Dermis blood vessel endothelial cell (primary cell): ENCODE measurements at regions not wholly inside any gene's neighbourhood (a gene's known extent, or its start where the extent isn't known, plus 50 kb on each side); places are given as distances from the start of the nearest gene placed in this dataset.

Experiments
- DNase-seq: peaks from one replicate; pipeline ENCODE4 v3.0.0; 2010

GRCh38 chr3:102529452-102529851, 94.6 kb downstream of the ZPLD1 start:
- DNase-seq = peak; percentile 11

- DNase-seq = no peak
These were observed 95.8 kb downstream of the ZPLD1 start for GRCh38 chr3:102530415-102531181.

DNA sequence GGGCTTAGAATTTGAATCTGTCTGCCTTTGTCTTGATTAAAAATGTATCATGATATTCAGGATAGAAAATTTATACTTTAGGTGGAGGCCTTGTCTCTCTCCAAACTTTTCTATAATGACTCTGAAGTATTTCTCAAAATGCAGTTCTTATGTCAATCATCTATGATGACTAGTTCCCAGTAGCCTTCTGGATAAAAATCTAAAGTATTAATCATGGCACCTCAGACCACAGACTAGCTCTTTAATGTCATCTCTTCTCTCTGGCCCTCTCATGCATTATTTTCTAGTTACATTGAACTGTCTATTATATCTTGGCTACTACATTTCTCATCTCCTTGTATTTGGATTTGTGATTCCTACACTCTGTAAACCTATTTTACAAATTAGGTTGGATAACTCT, 96.9 kb downstream of the ZPLD1 start:
- DNase-seq = no peak

GRCh38 chr3:102532901-102533300, 98.1 kb downstream of the ZPLD1 start:
- no peak for DNase-seq

DNA sequence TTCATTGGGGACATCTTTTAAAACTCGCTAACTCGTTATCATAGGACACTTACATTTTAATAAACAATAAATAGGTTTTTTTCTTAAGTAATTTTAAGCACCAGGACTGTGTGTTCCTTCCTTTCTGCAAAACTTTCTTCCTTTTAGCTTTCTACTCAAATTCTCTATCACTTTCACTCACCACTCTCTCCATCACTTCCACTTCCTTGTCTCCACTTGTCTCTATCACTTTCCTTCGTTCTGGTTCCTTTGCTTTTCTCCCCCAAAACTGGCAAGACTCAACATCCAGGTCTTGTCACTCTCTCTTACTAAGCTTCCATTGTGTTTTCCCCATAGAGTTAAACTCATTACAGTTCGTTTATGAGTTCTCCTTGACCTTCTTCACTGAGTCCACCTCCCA, 99.0 kb downstream of the ZPLD1 start:
- no peak for DNase-seq

DNA sequence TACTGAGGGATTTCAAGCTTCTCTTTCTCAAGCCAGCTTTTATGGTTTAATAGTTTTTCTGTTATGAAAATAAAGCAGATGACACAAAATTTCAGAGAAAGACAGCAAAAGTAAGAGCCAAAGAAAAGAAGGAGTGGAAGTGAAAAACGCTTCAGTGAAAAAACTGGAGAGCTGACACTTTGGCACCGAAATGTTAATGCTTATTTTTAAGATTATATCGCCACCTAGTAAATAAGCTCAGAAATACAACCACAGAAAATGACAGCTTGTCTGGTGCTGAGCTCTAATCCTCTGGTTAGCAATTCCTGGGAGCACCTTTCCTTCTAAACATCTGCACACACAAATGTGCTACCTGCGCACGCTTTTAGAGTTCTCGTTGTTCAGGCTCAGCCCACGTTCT, 101.6 kb downstream of the ZPLD1 start:
- DNase-seq = peak; percentile 48

DNA sequence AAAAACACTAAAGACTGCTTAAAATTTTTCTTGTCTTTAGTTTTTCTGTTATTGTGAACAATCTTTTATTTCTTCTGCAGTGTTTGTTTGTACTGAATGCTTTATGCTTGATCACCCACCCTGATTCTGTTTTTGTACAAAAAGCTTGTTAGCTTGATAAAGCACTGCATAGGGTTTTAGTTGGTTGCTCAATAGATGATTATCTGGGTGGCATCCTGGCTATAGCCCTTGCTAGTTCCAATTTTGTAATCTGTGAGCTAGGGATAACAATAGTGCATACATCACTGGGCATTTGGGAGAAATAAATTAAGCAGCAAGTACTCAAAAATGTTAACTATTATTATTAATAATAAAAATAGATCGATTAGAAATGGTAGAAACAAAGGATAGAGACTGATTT, 102.3 kb downstream of the ZPLD1 start:
- no peak for DNase-seq

GRCh38 chr3:102544741-102545140, 109.9 kb downstream of the ZPLD1 start:
- no peak for DNase-seq

- no peak for DNase-seq
These were observed 110.5 kb downstream of the ZPLD1 start for GRCh38 chr3:102545276-102545675.

DNA sequence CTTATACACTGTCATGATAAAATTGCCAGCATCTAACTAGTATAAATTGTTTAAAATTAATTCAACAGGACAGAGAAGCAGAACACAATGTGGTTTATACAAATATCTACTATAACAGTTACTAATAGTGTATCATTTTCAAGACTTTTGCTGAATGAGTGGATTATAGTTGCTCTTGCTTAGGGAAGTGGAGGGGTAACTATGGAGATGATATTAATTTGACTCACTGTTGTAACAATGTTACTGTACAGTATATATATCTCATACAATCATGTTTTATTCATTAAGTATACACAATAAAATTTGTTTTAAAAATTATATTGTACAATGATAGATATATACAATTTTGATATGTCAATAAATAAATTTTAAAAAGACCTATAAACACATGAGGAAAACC, 119.1 kb downstream of the ZPLD1 start:
- no peak for DNase-seq

- no peak for DNase-seq
These were observed 135.7 kb downstream of the ZPLD1 start for GRCh38 chr3:102570511-102570910.

- DNase-seq = no peak
These were observed 136.2 kb downstream of the ZPLD1 start for GRCh38 chr3:102571006-102571405.

GRCh38 chr3:102571720-102572384, 137.0 kb downstream of the ZPLD1 start:
- no peak for DNase-seq

- no peak for DNase-seq
These were observed 138.7 kb downstream of the ZPLD1 start for GRCh38 chr3:102573483-102574028.

DNA sequence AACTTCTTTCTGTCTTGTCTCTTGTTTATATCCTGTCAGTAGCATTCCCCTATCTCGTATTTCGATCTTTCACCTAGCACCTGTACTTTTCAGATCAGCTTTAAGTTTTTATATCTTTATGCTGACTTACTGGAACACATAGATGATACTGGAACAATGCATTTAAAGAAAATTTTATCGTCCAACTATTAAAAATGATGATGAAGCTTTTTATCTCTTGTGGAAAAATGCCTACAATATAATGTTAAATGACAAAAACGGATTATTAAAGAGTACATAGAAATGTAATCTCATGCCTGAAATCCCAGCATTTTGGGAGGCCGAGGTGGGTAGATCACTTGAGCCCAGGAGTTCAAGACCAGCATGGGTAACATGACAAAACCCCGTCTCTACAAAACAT, 139.5 kb downstream of the ZPLD1 start:
- no peak for DNase-seq

DNA sequence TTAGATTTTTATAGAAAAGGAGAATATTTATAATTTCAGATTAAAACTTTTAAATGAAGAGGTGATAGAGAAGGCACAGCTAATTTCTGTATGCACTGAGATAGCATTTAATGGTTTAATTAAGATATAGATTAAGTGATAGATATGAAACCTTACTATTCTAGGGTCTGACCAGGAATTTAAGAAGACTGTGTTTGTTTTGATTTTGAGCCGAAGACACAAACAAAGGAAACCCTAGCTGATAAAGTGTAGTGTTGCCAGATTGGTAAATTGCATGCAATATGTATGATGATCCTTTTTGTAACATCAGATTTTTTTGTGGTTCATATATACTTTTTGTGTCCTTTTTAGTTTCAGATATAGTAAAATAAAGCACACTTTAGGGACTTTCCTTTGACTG, 141.8 kb downstream of the ZPLD1 start:
- no peak for DNase-seq

DNA sequence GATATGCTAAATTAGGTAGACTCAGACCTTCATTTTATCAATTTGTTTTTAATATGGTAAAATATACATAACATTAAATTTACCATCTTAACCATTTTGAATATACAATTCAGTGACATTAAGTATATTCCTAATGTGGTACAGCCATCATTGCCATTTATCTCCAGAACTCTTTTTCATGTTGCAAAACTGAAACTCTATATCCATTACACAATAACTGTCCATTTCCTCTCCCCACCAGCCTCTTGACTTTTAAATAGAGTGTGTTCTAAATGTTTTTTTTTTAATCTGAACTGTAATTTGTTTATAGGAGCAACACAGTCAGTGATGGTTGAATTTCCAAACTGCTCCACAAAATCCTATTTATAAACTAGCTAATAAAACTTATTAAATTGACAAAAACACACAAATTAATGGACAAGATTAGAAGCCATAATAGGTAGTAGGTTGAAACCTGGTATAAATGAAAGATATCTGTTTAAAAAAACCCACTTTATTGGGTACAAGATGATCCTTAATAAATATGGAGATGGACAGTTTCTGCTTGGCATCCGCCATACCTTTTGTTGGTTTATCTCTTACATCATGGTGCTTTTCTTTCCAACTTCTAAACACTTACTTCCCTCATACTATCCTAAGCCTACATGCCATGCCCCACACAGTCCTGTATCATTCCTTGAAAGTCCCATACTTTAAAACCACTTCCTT, 142.4 kb downstream of the ZPLD1 start:
- DNase-seq = no peak

DNA sequence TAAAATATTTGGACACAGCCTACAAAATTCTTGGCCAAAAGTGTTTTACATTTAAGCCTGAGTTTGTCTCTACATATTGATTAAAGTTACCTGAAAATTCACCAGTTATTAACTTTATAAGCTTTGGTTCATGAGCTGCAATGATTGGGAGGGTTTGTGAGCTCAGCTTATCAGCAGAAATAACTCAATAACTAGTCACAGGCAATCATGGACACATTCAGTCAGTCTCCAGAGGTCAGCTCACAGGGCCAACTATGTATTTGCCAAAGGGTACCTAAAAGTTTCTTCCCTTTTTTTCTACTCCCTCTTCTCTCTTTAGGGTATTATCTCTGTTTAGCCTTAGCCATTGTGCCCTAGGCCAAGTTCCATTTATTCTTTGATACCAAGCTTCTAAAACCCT, 145.9 kb downstream of the ZPLD1 start:
- no peak for DNase-seq

- DNase-seq = no peak
These were observed 151.7 kb downstream of the ZPLD1 start for GRCh38 chr3:102586485-102586884.

DNA sequence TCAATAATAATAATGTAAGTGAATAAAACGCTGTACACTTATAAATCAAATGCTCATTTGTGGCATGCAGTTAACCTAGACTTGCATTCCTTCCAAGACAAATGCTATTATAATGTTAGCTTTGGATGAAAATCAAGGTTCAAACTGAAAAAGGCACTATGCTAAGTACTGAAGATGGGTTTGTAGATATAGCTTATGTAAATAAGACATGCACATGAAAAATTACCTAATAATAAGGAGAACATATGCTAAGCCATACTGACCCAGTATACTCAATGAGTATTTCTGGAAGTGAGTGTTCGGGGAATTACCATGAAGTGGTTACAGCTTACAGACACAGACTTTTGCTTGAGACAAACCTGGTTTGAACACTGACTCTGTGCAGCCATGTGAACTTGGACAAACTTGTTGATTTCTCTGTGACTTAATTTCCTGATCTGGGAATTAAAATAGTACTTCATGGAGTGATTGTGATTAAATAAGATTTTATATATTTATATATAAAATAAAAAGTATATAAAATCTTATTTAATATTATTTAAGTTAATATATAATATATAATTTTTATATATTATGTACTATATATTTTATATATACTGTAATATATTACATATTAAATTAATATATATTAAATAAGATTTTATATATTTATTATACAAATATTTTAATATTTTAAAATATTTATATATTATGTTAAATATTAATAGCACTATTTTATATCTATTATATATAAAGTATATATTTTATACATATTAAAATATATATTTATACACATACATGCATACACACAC, 159.2 kb downstream of the ZPLD1 start:
- DNase-seq = no peak

DNA sequence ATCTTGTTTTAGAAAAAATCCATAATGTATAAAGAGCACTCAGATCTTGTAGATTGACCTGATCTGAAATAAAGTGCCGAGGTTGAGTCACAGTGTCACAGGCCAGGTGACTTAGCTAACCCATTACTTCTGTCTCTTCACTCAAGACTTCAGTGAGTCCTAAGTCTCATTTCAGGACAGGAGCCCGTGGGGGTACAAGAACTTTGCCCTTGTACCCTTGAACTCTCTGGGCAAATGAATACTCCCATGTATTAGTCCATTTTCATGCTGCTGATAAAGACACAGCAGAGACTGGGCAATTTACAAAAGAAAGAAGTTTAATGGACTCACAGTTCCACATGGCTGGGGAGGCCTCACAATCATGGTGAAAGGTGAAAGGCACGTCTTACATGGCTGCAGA, 160.2 kb downstream of the ZPLD1 start:
- DNase-seq = no peak

DNA sequence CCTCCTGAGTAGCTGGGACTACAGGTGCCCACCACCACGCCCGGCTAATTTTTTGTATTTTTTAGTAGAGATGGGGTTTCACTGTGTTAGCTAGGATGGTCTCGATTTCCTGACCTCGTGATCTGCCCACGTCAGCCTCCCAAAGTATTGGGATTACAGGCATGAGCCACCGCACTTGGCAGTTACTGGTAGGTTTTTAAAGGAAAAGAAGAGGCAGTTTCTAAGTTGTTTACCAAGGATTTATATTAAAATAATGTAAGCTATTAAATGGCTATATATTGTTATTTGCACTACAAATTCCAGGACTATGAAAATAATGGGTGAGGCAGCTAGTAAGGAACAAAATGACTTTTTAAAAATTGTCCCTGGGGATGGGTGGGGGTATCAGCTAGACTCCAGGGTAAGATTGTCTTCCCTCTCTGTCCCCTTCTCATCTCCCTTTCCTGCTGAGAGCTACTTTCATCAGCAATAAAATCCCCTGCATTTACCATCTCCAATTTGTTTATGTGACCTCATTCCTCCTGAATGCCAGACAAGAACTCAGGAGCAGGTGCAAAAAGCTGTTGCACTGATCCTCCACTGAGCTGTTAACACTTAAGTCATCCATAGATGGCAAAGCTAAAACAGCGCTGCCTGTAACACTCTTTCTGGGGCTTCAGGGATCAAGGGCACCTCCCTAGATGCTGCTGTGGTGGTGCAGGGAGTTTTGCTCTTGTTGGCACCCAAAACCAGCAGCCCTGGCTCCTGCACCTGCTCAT, 165.2 kb downstream of the ZPLD1 start:
- no peak for DNase-seq
